IMR-90 (cell line): ENCODE measurements at regions not wholly inside any gene's neighbourhood (a gene's known extent, or its start where the extent isn't known, plus 50 kb on each side); places are given as distances from the start of the nearest gene placed in this dataset.

Experiments
- ATAC-seq: fragments of 200-7000 bp; cut with Tn5 transposase; 2 replicates; pipeline ENCODE4 v1.9.1; 2020; ENCODE audit warnings: low read depth, mild to moderate bottlenecking, moderate library complexity
- BruUV-seq: library from RNA; stranded (reverse); fragments of 400-500 nt; replicated peaks from 2 replicates; lab custom pipeline; 2021; lab: Mats Ljungman, UMichigan
- CTCF ChIA-PET: fragments of 300-600 bp; formaldehyde crosslinking; extraction: SDS; loops from one replicate; lab custom pipeline; 2021; ENCODE audit warnings: antibody characterized with exemption; lab: Yijun Ruan, JAX
- POLR2A ChIA-PET: fragments of 300-600 bp; sonication (Branson Sonifier 250); formaldehyde crosslinking; loops from one replicate; lab custom pipeline; 2022; ENCODE audit warnings: antibody characterized with exemption; ENCODE audit not compliant: unreplicated experiment; lab: Charles Lee
- DNase-seq: peaks from one replicate; pipeline ENCODE4 v3.0.0; 2013
- H2AFZ ChIP-seq: replicated peaks from 2 replicates; pipeline ENCODE3; 2013; ENCODE audit warnings: low read length, mild to moderate bottlenecking; ENCODE audit not compliant: poor library complexity
- H2AK5ac ChIP-seq: 2 replicates; pipeline ENCODE4 v1.6.1; 2013; ENCODE audit warnings: low read depth, low read length, inconsistent platforms
- H2AK9ac ChIP-seq: replicated peaks from 2 replicates; pipeline ENCODE3; 2013; ENCODE audit warnings: mild to moderate bottlenecking, low read depth, low read length, moderate library complexity; ENCODE audit not compliant: poor library complexity
- H2BK120ac ChIP-seq: 2 replicates; pipeline ENCODE4 v1.6.1; 2013; ENCODE audit warnings: low read depth, low read length, inconsistent platforms
- H2BK15ac ChIP-seq: 3 replicates; pipeline ENCODE4 v1.6.1; 2013; ENCODE audit warnings: low read depth, low read length, inconsistent platforms
- H2BK20ac ChIP-seq: 2 replicates; pipeline ENCODE4 v1.6.1; 2013; ENCODE audit warnings: low read depth, mild to moderate bottlenecking, inconsistent platforms, low read length, moderate library complexity
- H2BK5ac ChIP-seq: 2 replicates; pipeline ENCODE4 v1.6.1; 2013; ENCODE audit warnings: mild to moderate bottlenecking, low read depth, low read length, inconsistent platforms; ENCODE audit not compliant: poor library complexity, severe bottlenecking
- H3K14ac ChIP-seq: replicated peaks from 2 replicates; pipeline ENCODE4 v1.6.1; 2013; ENCODE audit warnings: low read depth, low read length, inconsistent platforms
- H3K18ac ChIP-seq: 2 replicates; pipeline ENCODE4 v1.6.1; 2013; ENCODE audit warnings: low read depth, low read length, control low read depth
- H3K23ac ChIP-seq: 2 replicates; pipeline ENCODE4 v1.6.1; 2013; ENCODE audit warnings: low read depth, low read length, inconsistent platforms
- H3K27ac ChIP-seq: 2 replicates; pipeline ENCODE4 v1.5.1; 2013; ENCODE audit warnings: mild to moderate bottlenecking, control low read depth, low read length; ENCODE audit not compliant: insufficient read depth
- H3K27me3 ChIP-seq: 2 replicates; pipeline ENCODE4 v1.6.1; 2013; ENCODE audit warnings: low read length; ENCODE audit not compliant: control insufficient read depth, insufficient read depth
- H3K36me3 ChIP-seq: 2 replicates; pipeline ENCODE4 v1.6.1; 2013; ENCODE audit warnings: low read length, mixed read lengths; ENCODE audit not compliant: control insufficient read depth, insufficient read depth
- H3K4ac ChIP-seq: 2 replicates; pipeline ENCODE4 v1.6.1; 2013; ENCODE audit warnings: low read depth, low read length, inconsistent platforms
- H3K4me1 ChIP-seq: 2 replicates; pipeline ENCODE4 v1.6.1; 2013; ENCODE audit warnings: low read length, mixed read lengths; ENCODE audit not compliant: control insufficient read depth, insufficient read depth
- H3K4me2 ChIP-seq: 2 replicates; pipeline ENCODE4 v1.6.1; 2013; ENCODE audit warnings: low read depth, mild to moderate bottlenecking, control low read depth, low read length, moderate library complexity
- H3K4me3 ChIP-seq: 2 replicates; pipeline ENCODE4 v1.5.1; 2013; ENCODE audit warnings: low read depth, mild to moderate bottlenecking, control low read depth, low read length, moderate library complexity; ENCODE audit not compliant: insufficient read depth
- H3K56ac ChIP-seq: 2 replicates; pipeline ENCODE4 v1.6.1; 2013; ENCODE audit warnings: low read length, inconsistent platforms; ENCODE audit not compliant: insufficient read depth; ENCODE audit errors: extremely low read depth
- H3K79me1 ChIP-seq, 2 experiments: 2 replicates each; pipeline ENCODE4 v1.6.1; 2013; ENCODE audit warnings: low read length in 2 of 2, inconsistent platforms in 1 of 2, low read depth in 1 of 2
- H3K9ac ChIP-seq: 2 replicates; pipeline ENCODE4 v1.6.1; 2013; ENCODE audit warnings: low read depth, low read length, control low read depth
- H3K9me1 ChIP-seq: 2 replicates; pipeline ENCODE4 v1.6.1; 2013; ENCODE audit warnings: low read length, inconsistent platforms; ENCODE audit not compliant: insufficient read depth
- H3K9me3 ChIP-seq: 2 replicates; pipeline ENCODE4 v1.6.1; 2013; ENCODE audit warnings: low read length; ENCODE audit not compliant: control insufficient read depth, insufficient read depth
- H4K20me1 ChIP-seq: 2 replicates; pipeline ENCODE4 v1.6.1; 2013; ENCODE audit warnings: low read length, inconsistent platforms; ENCODE audit not compliant: insufficient read depth
- H4K5ac ChIP-seq: 2 replicates; pipeline ENCODE4 v1.6.1; 2013; ENCODE audit warnings: mild to moderate bottlenecking, low read depth, low read length, control low read depth
- H4K8ac ChIP-seq, 2 experiments: 2 replicates each; pipeline ENCODE4 v1.6.1; 2013; ENCODE audit warnings: low read depth in 2 of 2, low read length in 2 of 2, control low read depth in 1 of 2, inconsistent platforms in 1 of 2
- H4K91ac ChIP-seq: 2 replicates; pipeline ENCODE4 v1.6.1; 2013; ENCODE audit warnings: low read depth, low read length, inconsistent platforms; ENCODE audit not compliant: insufficient read depth
- BHLHE40 ChIP-seq: fragments of 150-350 bp; IDR thresholded peaks from 2 replicates; pipeline ENCODE4 v1.6.1; 2016; ENCODE audit warnings: mild to moderate bottlenecking, low read depth, low read length
- CEBPB ChIP-seq: IDR thresholded peaks from 2 replicates; pipeline ENCODE4 v1.6.1; 2012; ENCODE audit warnings: low read depth, low read length, improper control_type of control experiment
- CHD1 ChIP-seq: IDR thresholded peaks from 2 replicates; pipeline ENCODE4 v1.6.1; 2012; ENCODE audit warnings: low read depth, low read length, improper control_type of control experiment
- FOS ChIP-seq: fragments of 150-350 bp; IDR thresholded peaks from 2 replicates; pipeline ENCODE4 v1.6.1; 2016; ENCODE audit warnings: low read depth, low read length
- NFE2L2 ChIP-seq: fragments of 150-350 bp; IDR thresholded peaks from 2 replicates; pipeline ENCODE4 v1.6.1; 2016; ENCODE audit warnings: low read depth, mild to moderate bottlenecking, low read length
- RAD21 ChIP-seq: IDR thresholded peaks from 2 replicates; pipeline ENCODE4 v1.6.1; 2012; ENCODE audit warnings: low read length, improper control_type of control experiment
- RCOR1 ChIP-seq: IDR thresholded peaks from 2 replicates; pipeline ENCODE4 v1.6.1; 2012; ENCODE audit warnings: mild to moderate bottlenecking, low read length, improper control_type of control experiment; ENCODE audit not compliant: insufficient replicate concordance
- RFX5 ChIP-seq: IDR thresholded peaks from 2 replicates; pipeline ENCODE4 v1.8.0; 2012; ENCODE audit warnings: low read depth, mild to moderate bottlenecking, low read length, moderate library complexity
- WGBS, 2 experiments: methylation state at CpG; one replicate each; pipeline versions ENCODE4 v1.1.5 to v1.1.7; 2013; ENCODE audit warnings: missing lambda C conversion rate in 2 of 2; ENCODE audit not compliant: insufficient read length in 1 of 2; ENCODE audit errors: extremely low coverage in 2 of 2; 5-methylcytosine and 5-hydroxymethylcytosine counted together
- dilution Hi-C: fragments of 300-500 bp; cut with HindIII; formaldehyde crosslinking; loops from one replicate; pipeline ENCODE4 v1.14.3; 2018; ENCODE audit warnings: low sequenced_read_pairs; ENCODE audit not compliant: unreplicated experiment
- in situ Hi-C: fragments of 300-500 bp; cut with MboI; formaldehyde crosslinking; loops from 3 replicates; pipeline ENCODE4 v1.14.3; 2019; ENCODE audit warnings: low sequenced_read_pairs, inconsistent platforms, mixed read lengths
- intact Hi-C: fragments of 100-400 bp; cut with micrococcal nuclease; formaldehyde crosslinking; loops from 2 replicates; pipeline ENCODE4 v1.10.0; 2022
- TF ChIP-seq, protein P1 (sequence below): fragments of 150-350 bp; IDR thresholded peaks from 2 replicates; pipeline ENCODE4 v1.6.1; 2017; ENCODE audit warnings: mild to moderate bottlenecking, antibody characterized with exemption, low read length, low read depth

- Histone ChIP-seq H3K9me1 (no peaks in the 10 kb centered on the region), H3K14ac (no peak overlapping the region), H4K8ac (no peak overlapping the region), H3K9me3 (peaks cover 2% of the 10 kb centered on the region), H3K4me2 (no peak overlapping the region), H4K20me1 (no peaks in the 10 kb centered on the region), H3K9ac (no peak overlapping the region), H2AFZ (no peak overlapping the region), H3K36me3 (no peaks in the 10 kb centered on the region), H3K27ac (no peak overlapping the region), H2BK15ac (no peak overlapping the region), H4K91ac (no peak overlapping the region), H2AK5ac (no peak overlapping the region), H3K56ac (no peak overlapping the region), H3K4ac (no peak overlapping the region), H2BK120ac (no peak overlapping the region), H3K18ac (no peak overlapping the region), H3K4me1 (no peaks in the 10 kb centered on the region), H3K4me3 (no peak overlapping the region), H2AK9ac (no peak overlapping the region), H3K79me1 (no peaks in the 10 kb centered on the region), H3K23ac (no peak overlapping the region), H4K5ac (no peak overlapping the region), H3K27me3 (peaks cover 42% of the 10 kb centered on the region), H2BK20ac (no peak overlapping the region), H2BK5ac (no peak overlapping the region)
- no TSS peak for BruUV-seq
- DNase-seq (no peak), ATAC-seq (no peak)
- in situ Hi-C loops = no loop called here
- WGBS, 2 experiments = 33% methylated on average over 1 of the region's 8 CpGs; no CpG with 5 or more reads in 1 of the 2 experiments
- TF ChIP-seq CHD1 (no peak), RCOR1 (no peak), RFX5 (no peak), FOS (no peak), NFE2L2 (no peak), CEBPB (no peak), BHLHE40 (no peak), RAD21 (no peak)
- TF ChIP-seq, protein P1, sequence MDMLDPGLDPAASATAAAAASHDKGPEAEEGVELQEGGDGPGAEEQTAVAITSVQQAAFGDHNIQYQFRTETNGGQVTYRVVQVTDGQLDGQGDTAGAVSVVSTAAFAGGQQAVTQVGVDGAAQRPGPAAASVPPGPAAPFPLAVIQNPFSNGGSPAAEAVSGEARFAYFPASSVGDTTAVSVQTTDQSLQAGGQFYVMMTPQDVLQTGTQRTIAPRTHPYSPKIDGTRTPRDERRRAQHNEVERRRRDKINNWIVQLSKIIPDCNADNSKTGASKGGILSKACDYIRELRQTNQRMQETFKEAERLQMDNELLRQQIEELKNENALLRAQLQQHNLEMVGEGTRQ = no peak
- dilution Hi-C loops = no loop called here
- intact Hi-C loops = no loop called here
- ChIA-PET POLR2A (no interaction called here), CTCF (interaction anchor here (0.6 kb wide), 1 partner anchor 867 kb away, joined by 3 read pairs; no protein-coding TSS in a partner anchor)
Measured at GRCh38 chr2:71851094-71851750, 296.4 kb downstream of the CYP26B1 start.
